GM18870 (cell line): ENCODE measurements at regions not wholly inside any gene's neighbourhood (a gene's known extent, or its start where the extent isn't known, plus 50 kb on each side); places are given as distances from the start of the nearest gene placed in this dataset.
"Not testable (repeated sequence)": the region's sequence is repeated elsewhere in the genome, so short reads cannot be mapped to it uniquely, and the experiment has no call there.

Experiments used
- ATAC-seq: cut with Tn5 transposase; IDR thresholded peaks from one replicate; pipeline ENCODE4 v1.9.1; 2021; ENCODE audit warnings: moderate library complexity; ENCODE audit not compliant: unreplicated experiment

DNA sequence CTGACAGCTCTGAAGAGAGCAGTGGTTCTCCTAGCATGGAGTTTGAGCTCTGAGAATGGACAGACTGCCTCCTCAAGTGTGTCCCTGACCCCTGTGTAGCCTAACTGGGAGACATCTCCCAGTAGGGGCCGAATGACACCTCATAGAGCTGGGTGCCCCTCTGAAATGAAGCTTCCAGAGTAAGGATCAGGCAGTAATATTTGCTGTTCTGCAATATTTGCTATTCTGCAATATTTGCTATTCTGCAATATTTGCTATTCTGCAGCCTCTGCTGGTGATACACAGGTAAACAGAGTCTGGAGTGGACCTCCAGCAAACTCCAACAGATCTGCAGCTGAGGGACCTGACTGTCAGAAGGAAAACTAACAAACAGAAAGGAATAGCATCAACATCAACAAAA is 105.5 kb downstream of the BUD13 start:
- ATAC-seq = not testable (repeated sequence)

DNA sequence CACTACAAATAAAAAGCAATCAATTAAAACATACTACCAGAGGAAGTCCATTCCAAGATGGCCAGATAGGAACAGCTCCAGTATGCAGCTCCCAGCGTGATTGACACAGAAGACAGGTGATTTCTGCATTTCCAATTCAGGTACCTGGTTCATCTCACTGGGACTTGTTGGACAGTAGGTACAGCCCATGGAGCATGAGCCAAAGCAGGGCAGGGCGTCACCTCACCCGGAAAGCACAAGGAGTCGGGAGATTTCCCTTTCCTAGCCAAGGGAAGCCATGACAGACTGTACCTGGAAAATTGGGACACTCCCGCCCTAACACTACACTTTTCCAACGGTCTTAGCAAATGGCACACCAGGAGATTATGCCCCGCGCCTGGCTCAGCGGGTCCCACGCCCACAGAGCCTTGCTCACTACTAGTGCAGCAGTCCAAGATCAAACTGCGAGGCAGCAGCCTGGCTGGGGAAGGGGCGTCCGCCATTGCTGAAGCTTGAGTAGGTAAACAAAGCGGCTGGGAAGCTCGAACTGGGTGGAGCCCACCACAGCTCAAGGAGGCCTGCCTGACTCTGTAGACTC is 106.0 kb downstream of the BUD13 start:
- ATAC-seq = not testable (repeated sequence)

DNA sequence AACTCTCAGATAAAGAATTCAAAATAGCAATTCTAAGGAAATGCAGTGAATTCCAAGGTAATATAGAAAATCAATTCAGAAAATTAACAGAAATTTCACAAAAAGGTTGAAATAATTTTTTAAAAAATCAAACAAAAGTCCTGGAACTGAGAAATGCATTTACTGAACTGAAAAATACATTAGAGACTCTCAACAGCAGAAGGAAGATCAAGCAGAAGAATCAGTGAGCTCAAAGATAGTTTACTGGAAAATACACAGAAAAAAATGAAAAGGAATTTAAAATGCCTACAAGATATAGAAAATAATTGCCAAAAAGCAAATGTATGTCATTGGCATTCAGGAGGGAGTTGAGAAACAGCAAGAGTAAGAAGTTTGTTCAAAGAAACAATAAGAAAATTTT is 107.3 kb downstream of the BUD13 start:
- no peak for ATAC-seq

DNA sequence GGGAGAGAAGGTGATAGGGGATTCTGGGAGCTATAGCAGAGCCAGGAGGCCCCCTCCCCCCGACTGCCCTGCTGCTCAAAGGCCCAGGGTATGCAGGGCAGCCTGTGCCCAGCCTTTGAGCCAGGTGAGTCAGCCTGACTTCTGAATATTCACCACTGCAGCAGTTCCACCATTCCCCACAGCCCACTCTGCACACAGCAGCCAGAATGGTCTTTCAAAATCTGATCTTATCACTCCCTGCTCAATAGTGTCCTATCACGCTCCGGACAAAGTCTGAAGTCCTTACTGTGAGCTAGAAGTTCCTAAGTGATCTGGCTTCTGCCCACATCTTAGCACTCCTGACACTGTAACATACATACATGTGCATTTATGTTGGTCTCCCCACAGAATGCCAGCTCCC is 111.7 kb downstream of the BUD13 start:
- ATAC-seq = no peak

DNA sequence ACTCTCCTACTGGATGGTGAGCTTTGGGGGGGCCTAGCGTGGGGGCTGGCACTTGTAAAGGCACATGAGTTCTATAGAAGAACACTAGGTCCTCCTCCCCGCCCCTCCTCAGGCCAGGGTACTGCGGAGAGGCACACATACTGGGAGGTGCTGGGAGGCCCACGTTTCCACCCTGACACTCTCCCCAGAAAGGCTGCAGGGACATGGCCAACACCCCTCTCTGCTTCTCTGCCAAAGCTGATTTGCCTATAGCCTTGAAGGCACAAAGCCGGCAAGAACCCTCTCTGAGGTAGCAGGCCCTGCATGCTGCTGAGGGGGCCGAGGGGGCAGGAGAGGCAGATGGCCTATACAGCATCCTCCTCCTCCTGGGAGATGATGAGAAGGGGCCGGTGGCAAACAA is 112.8 kb downstream of the BUD13 start:
- no peak for ATAC-seq

DNA sequence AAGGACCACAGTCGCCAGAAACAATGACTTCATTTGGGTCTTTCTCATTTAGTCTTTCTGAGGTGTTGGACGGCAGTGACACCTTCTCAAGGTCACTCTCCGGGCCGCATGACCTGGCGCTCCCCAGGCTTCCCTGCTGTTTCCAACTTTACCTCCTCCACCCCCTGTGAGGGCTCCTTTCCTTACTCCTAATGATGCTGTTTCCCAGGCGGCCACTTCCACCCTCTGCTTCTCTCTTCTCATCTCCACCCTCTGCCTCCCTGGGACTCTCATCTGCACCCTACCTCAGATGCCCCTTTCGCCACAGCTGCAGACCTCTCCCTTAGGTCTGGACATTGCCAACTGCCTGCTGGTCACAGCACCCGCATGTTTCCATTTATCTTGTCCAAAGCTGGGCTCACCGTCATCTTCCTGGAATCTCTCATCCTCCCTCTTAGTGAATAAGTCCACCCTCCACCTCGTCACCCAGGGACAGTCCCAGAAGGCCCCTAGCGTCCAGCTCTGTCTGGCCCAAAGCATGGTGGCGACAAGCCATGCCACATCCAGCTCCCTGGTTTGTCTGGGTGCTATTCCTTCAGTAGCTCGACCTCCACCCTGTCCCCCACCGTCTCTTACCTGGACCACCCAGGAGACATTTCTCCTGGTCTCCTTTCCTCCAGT is 113.8 kb downstream of the BUD13 start:
- ATAC-seq = no peak

DNA sequence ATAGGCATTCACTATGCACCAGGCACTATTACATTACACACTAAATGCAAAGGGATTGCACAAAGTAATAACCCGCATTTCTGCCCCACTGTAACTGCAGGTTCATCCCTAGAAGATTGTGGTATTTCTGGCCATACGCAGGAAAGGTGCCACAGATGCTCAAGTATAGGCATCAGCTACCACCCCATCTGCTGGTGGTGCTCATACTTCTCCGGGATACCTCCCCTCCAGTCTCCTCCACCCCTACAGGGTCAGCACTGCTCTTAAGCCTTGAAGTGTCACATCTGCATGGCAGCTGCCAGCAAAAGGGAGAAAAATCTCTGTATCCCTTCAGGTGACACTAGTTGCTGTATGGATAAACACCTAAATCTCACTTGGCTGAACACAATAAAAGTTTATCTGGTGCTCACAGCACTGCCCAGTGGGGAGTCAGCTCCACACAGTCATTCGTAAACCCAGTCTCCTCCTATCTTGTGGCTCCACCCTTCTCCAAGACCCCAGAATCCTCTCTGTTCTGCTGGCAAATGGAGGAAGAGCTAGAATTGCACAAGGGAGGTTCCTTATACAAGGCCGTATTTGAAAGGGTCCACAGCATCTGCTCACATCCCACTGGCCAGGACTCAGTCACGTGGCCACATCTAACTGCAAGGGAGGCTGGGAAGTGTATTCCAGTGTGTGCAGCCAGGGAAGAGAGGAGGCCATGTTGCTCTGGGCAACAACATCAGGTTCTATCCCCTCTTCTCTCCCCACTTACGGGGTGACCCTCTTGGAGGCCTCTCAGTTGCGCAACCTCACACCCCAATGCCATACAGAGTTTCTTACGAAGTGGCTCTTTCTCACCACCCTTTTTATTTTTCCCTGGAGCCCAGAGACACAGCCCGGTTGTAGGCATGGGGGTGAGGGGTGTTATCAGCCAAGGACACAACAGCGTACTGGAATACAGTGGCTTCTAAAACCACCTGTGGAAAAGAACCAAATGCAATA is 114.7 kb downstream of the BUD13 start:
- no peak for ATAC-seq

DNA sequence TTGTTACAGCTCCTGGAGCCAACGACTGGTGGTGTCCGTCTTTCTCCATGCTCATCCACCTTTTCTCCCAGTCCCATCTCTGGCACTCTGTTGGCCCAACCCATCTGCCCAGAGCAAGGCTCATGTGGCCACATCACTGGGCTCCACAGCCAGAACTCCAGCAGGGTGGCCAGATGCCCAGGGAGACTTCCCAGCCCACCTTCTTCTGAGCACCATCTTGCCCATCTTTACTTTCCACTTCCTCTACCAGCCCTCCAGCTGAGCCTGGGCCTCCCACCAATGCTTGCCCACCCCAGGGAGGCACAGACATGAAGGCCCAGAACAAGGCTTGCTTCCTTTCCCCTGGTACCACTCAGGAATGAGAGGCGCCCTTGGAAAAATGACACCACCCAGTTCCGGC is 116.8 kb downstream of the BUD13 start:
- no peak for ATAC-seq

DNA sequence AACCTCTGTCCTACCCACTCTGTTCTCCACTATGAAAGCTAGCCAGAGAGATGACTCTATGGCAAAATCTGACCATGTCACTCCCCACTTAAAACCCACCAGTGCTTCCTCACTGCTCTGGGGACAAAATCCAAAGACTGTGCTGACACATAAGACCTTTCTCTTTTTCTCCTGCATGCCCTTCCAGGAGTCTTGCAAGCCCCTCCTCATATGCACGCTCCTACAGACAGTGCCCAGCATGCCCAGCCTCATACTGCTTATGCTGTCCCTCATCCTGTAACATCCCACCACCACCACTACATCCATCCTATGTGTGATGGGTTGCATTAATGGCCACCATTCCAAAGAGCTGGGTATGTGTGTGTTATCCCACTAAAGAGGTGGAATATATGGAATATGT is 118.3 kb downstream of the BUD13 start:
- no peak for ATAC-seq

DNA sequence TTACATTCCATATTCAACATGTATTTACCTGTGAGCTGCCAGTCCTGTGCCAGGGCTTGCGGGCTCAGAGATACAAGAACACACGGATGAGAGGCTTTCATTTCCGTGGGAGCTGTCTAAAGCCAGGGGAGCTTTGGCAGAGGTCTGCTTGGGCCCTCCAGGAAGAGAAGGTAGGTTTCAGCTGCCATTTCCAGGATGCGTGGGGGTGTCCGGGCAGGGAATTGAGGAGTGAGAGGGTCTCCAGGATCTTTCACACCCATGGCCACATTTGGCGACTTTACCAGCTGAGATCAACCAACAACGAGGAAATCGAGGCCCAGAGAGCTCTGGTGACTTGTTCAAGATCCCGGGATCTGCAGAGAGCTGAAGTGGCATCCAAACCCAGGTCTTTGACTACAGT is 119.6 kb downstream of the BUD13 start:
- ATAC-seq = no peak

DNA sequence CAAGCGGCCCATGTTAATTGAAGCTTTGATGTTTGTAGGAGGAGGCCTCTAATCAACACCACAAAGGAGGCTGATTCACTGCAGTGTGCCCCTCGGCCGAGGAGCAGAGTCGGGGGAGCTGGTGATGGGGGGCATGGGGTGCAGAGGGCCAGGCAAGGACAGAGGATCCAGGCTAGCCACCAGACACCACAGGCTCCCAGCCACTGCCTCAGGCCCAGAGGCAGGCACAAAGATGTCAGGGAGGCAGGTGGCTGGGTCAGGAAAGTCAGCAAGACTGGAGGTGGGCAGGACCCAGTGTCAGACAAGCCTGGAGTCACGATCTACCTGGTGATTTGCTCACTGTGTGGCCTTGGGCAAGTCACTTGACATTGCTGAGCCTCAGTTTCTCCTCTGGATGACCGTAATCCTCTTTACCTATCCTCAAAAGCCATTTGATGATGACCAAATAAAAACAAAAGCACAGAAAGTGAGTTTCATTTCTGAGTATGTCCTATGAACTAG is 121.0 kb downstream of the BUD13 start:
- ATAC-seq = no peak

DNA sequence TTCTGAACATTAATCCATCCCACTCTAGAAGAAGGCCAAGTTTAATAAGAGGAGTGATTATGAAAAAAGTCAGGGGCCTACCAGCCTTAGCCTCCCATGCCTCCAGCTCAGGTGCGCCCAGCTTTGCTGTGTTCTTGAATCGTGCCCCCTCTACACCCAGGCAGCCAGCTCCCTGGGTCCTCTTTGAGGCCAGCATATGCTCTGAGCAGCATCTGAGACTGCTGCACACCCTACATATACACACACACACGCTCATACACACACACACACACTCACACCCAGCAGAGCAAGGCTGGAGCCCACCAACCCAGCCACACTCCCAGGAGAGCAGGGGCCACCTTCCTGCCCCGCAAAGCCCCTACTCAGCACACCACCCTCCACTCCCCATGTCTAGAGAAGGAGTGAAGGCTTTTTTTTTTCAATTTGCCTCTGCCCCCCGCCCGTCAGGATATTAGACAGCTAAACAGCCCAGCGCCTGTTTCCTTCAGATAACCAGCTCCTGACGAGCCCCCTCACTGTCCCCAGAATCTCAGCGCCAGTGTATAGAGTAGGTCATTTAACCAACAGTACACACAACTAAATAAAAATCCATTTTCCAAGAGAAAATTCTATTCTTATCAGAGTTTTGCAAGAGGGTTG is 121.6 kb downstream of the BUD13 start:
- ATAC-seq = no peak

DNA sequence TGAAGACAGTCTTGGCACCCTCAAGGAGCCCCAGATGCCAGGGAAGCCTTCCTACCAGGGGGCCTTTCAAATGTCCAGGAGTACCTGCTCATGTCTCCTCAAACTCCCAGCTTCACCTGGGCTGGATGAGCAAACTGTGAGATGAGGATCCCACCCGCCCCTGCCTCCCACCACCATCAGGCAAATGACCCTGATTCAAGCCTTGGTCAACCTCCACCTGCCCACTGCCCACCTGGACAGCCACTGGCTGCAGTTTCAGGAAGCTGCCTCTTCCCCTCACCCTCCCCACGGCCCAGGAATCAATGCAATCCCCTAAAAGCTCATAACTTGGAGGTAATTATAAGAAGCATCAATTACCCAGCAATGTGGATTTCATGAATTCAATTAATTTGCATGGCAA is 122.7 kb downstream of the BUD13 start:
- ATAC-seq = no peak

DNA sequence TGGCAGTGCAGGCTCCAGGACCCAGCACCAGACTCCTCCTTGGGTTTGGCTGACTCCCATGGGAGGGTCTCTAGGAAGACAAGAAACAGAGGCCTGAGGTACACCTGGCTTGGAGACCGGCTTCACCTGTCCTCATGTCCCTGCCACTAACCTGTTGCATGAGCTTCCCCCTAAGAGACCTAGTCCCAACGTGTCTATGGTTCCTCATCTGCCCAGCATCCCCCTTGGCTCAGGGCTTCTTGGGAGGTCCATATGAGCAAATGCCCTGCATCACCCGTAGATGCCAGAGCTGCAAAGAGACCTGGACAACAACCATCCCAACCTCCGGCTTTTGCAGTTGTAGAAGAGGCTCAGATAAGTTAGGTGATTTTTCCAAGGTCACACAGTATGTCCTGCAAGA is 123.5 kb downstream of the BUD13 start:
- ATAC-seq = no peak

DNA sequence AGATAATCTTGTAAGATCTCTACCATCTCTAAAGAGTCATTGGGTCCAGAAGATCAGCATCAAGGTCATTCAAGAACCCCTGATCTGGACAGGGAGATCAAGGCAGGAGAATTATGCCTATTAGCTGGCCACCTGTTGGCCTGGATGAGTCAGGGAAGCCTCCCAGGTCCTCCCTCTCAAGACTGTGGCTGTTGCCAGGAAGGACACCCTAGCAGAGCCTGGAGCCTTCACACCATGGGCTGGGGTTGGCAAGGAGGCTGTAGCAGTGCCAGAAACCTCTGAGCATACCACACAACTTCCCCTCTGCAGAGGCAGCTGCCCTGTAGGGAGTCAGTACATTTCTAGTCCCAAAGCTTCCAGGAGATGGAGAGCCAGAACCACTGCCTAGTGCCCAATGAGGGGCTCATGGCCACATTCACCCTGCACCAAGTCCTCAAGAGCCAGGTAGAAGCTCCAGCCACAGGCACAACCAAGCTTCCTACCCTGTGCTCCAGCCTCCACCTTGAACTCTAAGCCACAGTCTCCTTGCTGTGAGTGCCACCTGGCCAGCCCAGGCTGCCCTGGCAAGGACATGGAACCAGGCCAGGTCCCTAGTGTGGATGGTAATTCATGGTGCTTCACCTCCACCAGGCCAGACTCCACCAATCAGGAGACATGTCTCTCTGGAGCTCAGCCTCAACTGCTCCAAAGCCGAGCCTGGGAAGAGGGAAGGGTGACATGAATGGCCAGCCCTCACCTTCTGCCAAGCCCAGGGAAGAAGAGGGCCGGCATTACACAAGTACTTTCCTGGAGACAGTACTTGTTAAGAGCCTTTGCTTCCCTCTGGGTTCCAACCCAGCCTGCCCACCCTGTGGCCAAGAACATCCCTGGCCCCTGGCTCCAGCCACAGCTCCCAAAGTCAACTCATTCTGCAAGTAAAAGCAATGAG is 124.3 kb downstream of the BUD13 start:
- ATAC-seq = no peak

DNA sequence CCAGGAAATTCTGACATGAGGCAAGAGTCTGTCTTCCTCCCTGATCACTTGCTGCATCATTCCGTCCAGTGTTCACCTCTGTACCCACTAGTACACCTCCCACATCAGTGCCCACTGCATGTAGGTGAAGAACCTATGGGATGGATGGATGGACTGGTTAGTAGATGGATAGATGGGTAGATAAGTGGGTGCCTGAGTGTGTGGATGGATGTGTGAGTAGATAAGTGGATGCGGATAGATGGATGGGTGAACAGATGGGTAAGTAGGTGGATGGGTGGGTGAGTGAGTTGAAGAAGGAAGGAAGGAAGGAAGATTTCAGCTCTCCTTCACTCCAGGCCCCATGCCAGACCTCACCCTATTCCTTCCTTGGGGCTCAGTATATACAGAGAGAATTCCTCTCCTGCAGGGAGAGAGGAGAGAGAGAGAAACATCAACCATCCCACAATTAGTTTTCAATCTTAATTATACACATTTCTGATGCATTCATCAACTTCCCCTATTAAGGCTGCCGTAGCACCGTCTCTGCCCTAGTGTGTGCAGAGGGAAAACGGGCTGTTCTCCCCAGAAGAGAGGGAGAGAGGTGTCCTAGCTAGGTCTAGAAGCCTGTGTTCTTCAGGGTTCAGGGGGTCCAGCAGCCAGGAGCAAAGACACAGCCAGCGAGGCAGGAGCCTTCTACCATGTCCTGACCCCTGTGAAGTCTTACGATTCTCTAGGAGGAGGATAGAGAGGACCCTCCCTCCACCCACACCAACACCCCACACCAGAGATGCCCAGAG is 125.3 kb downstream of the BUD13 start:
- no peak for ATAC-seq

DNA sequence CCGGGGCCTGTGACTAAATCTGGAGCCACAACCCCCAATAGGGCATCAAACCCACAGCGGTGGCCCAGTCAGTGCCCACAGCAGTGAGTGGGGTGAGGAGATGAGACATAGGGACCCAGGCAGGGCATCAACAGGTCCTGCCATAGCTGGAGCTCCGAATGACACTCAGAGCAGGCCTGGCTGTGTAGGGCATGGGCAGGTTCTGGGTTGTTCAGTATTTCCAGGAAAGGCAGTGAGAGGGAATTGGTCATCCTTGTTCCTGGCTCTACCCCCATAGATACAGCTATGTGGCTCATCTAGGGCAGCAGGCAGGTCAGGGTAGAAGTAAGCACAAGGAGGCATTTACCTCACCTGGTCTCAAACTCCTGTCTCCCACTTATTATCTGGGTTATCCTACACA is 126.6 kb downstream of the BUD13 start:
- no peak for ATAC-seq

DNA sequence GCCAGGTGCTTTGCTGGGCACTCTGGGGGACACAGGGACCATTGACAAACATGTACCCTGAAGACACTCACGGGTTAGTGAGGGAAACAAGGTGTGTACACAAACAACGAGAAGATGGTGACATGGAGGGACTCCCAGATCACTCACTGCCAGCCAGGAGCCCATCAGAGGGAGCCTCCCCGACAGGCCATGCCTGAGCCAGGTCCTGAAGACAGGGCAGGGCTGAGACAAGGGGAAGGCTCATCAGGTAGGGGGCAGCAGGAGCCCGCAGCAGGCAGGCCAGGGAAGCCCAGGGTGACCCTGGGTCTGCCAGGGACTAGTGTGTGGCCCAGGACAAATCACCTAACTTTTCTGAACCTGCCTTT is 127.9 kb downstream of the BUD13 start:
- ATAC-seq = no peak

DNA sequence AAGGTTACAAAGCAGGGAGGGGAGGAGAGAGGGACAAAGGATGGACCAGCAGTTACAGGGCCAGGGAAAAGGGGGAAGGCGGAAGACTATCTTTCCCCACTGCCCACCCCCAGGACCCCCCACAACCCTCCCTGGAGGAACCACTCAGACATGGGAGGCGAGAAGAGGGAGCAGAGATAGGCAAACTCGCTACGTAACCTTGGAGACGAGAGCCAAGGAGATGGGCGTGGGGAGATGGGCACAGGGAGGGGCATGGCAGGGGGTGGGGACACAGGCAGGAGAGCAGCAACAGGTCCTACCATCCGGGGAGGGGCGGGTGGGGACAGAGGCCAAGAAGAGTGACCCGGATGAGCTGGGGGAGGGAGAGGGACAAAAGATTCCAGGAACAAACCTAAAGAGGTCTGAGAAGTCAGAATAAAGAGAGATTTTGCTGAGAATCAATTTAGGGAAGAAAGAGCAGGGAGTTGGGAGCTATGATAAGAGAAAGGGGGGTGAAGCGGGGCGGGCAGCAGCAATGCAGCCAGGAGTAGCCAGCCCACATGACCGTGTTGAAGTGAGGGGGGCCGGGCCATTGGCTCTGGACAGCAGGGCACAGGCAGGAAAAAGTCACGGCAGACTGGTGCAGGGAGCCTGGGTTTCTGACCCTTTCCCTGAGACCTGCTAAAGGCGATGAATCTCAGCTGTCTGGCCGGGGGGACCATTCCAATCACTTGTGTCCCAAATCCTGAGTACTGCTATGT is 128.4 kb downstream of the BUD13 start:
- no peak for ATAC-seq
